H1 (cell line): ENCODE measurements at regions not wholly inside any gene's neighbourhood (a gene's known extent, or its start where the extent isn't known, plus 50 kb on each side); places are given as distances from the start of the nearest gene placed in this dataset.

Source experiments
- BRCA1 ChIP-seq: IDR thresholded peaks from 2 replicates; pipeline ENCODE4 v1.6.1; 2012; ENCODE audit warnings: low read depth, low read length, improper control_type of control experiment
- CBX8 ChIP-seq: fragments of 300-800, 300-1000 bp; sonication (generic); IDR thresholded peaks from 2 replicates; pipeline ENCODE4 v1.7.1; 2016; ENCODE audit warnings: low read depth, low read length, borderline replicate concordance
- EZH2 ChIP-seq: fragments of 200-600 bp; sonication (generic); IDR thresholded peaks from 2 replicates; pipeline ENCODE4 v1.7.1; 2012; ENCODE audit warnings: low read depth, mild to moderate bottlenecking, moderate library complexity, low read length, inconsistent platforms; ENCODE audit not compliant: severe bottlenecking
- POLR2A ChIP-seq, 2 experiments: IDR thresholded peaks; 1 replicate in 1 of 2; 2 replicates in 1 of 2; pipeline ENCODE4 v1.6.1; 2011; ENCODE audit warnings: low read depth in 2 of 2, low read length in 2 of 2, mild to moderate bottlenecking in 2 of 2; ENCODE audit errors: control extremely low read depth in 1 of 2

GRCh38 chr6:112469306-112469705, 122.2 kb downstream of the RFPL4B start:
- TF ChIP-seq EZH2 (no peak), BRCA1 (no peak), POLR2A (IDR thresholded peaks at IDR 0.05; ENCODE audit: control extremely low read depth in 1 of 2, low read depth in 2 of 2, low read length in 2 of 2) (no peak), CBX8 (no peak)
